NT2/D1 (cell line): ENCODE measurements at regions not wholly inside any gene's neighbourhood (a gene's known extent, or its start where the extent isn't known, plus 50 kb on each side); places are given as distances from the start of the nearest gene placed in this dataset.
"Not testable (repeated sequence)": the region's sequence is repeated elsewhere in the genome, so short reads cannot be mapped to it uniquely, and the experiment has no call there.

Source experiments
- DNase-seq: peaks from one replicate; pipeline ENCODE4 v3.0.0-alpha.2; 2011; ENCODE audit warnings: low read depth, low spot score
- H3K27me3 ChIP-seq: 2 replicates; pipeline ENCODE4 v1.6.0; 2011; ENCODE audit warnings: mild to moderate bottlenecking; ENCODE audit not compliant: insufficient read length, insufficient read depth
- H3K36me3 ChIP-seq: 2 replicates; pipeline ENCODE4 v1.6.1; 2011; ENCODE audit warnings: mild to moderate bottlenecking, low read length, mixed read lengths; ENCODE audit not compliant: insufficient read depth, insufficient read length
- H3K4me1 ChIP-seq: 2 replicates; pipeline ENCODE4 v1.5.1; 2011; ENCODE audit not compliant: insufficient read depth, insufficient read length
- H3K4me3 ChIP-seq: 2 replicates; pipeline ENCODE4 v1.5.1; 2011; ENCODE audit warnings: low read depth; ENCODE audit not compliant: insufficient read length
- H3K9ac ChIP-seq: 2 replicates; pipeline ENCODE4 v1.6.0; 2011; ENCODE audit warnings: low read depth; ENCODE audit not compliant: insufficient read length
- H3K9me3 ChIP-seq: 2 replicates; pipeline ENCODE4 v1.5.1; 2011; ENCODE audit warnings: mild to moderate bottlenecking, low read length; ENCODE audit not compliant: insufficient read depth
- SUZ12 ChIP-seq: IDR thresholded peaks from 2 replicates; pipeline ENCODE4 v1.6.1; 2011; ENCODE audit not compliant: insufficient read length, insufficient read depth; ENCODE audit errors: extremely low read depth
- YY1 ChIP-seq: IDR thresholded peaks from 2 replicates; pipeline ENCODE4 v1.6.1; 2011; ENCODE audit not compliant: insufficient read length, insufficient read depth
- ZNF274 ChIP-seq: IDR thresholded peaks from 2 replicates; pipeline ENCODE4 v1.6.1; 2011; ENCODE audit warnings: mild to moderate bottlenecking, low read depth, low read length

GRCh38 chr2:128414946-128415778, 96.5 kb upstream of the HS6ST1 start:
- no peak for DNase-seq
- Histone ChIP-seq H3K9me3 (peaks cover 9% of the 10 kb centered on the region; the same call in 1 of the 2 replicates), H3K4me3 (no peak overlapping the region), H3K4me1 (peaks cover 12% of the 10 kb centered on the region), H3K27me3 (no peaks in the 10 kb centered on the region), H3K36me3 (no peaks in the 10 kb centered on the region), H3K9ac (peak overlapping the region; percentile 17)
- no peak for TF ChIP-seq SUZ12
- no peak for TF ChIP-seq ZNF274
- no peak for TF ChIP-seq YY1

DNA sequence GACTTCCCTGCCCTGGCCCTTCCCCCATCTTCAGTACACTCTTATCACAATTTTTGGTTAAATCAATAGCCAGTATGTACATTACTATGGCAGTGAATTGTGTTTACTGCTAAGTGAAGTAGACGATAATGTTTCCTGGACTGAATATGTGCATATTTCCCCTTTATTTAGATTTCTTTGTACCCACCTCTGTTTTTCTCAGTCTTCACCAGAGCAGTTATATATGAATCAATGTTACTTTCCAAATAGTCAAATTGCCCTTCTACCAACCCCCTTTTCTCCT, 97.1 kb upstream of the HS6ST1 start:
- no peak overlapping the region for H3K9ac ChIP-seq
- DNase-seq, result no peak
- no peaks in the 10 kb centered on the region for H3K36me3 ChIP-seq
- H3K4me1 ChIP-seq, result peaks cover 12% of the 10 kb centered on the region
- TF ChIP-seq ZNF274 (no peak), SUZ12 (no peak), YY1 (no peak)
- no peaks in the 10 kb centered on the region for H3K27me3 ChIP-seq
- H3K4me3 ChIP-seq, result no peak overlapping the region
- H3K9me3 ChIP-seq, result peaks cover 11% of the 10 kb centered on the region; the same call in 1 of the 2 replicates

- no peak for DNase-seq
- Histone ChIP-seq H3K9me3 (peaks cover 11% of the 10 kb centered on the region; the same call in 1 of the 2 replicates), H3K27me3 (no peaks in the 10 kb centered on the region), H3K9ac (no peak overlapping the region), H3K4me3 (no peak overlapping the region), H3K36me3 (no peaks in the 10 kb centered on the region), H3K4me1 (peaks cover 12% of the 10 kb centered on the region)
- no peak for TF ChIP-seq YY1
- TF ChIP-seq SUZ12, result no peak
- TF ChIP-seq ZNF274, result no peak
Measured at GRCh38 chr2:128416109-128416785, 97.6 kb upstream of the HS6ST1 start.

DNA sequence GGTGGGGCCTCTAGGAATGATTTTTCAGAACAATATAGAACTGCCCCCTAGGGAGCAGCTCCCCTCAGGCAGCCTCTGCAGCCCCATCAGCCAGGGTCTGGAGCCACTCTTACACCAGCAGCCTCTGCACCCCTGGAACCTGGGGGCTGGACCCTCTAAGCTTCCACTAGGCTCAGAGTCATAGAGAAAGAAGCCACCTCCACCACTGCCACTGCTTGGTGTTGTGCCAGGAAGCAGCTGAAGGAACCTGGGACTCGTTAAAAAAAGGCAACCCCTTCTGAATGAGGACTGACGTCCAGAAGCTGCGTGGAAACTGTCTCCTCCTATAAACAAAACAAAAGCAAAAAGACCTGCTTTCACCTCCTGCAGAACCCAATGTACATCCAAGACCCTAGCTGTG, 98.1 kb upstream of the HS6ST1 start:
- Histone ChIP-seq H3K27me3 (no peaks in the 10 kb centered on the region), H3K4me1 (peaks cover 12% of the 10 kb centered on the region), H3K9me3 (peaks cover 17% of the 10 kb centered on the region; the same call in 1 of the 2 replicates), H3K9ac (no peak overlapping the region), H3K4me3 (no peak overlapping the region), H3K36me3 (no peaks in the 10 kb centered on the region)
- no peak for DNase-seq
- TF ChIP-seq SUZ12, result no peak

GRCh38 chr2:128417264-128417663, 98.6 kb upstream of the HS6ST1 start:
- peaks cover 22% of the 10 kb centered on the region; the same call in 1 of the 2 replicates for H3K9me3 ChIP-seq
- not testable (repeated sequence) for H3K36me3 ChIP-seq, H3K9ac ChIP-seq, DNase-seq, H3K4me3 ChIP-seq, H3K27me3 ChIP-seq
- peaks cover 12% of the 10 kb centered on the region for H3K4me1 ChIP-seq

DNA sequence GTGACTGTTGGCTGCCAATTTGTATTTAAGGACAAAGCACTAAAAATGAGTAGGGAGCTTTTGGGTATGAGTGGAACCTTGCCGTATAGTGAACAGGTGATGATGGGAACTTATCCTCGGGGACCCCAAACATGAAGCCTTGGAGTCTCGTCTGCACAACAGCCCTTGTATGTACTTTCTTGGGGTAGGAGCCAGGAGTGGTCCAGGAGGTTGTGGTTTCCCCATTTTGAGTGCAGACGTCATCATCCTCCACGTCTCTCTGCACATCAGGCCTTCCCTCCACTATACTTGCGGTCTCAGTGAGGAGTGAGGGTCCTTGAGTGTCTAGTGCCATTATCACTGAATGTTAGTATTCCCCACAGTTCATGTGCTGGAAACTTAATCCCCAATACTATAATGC, 101.5 kb upstream of the HS6ST1 start:
- Histone ChIP-seq H3K36me3 (no peaks in the 10 kb centered on the region), H3K9ac (no peak overlapping the region)

DNA sequence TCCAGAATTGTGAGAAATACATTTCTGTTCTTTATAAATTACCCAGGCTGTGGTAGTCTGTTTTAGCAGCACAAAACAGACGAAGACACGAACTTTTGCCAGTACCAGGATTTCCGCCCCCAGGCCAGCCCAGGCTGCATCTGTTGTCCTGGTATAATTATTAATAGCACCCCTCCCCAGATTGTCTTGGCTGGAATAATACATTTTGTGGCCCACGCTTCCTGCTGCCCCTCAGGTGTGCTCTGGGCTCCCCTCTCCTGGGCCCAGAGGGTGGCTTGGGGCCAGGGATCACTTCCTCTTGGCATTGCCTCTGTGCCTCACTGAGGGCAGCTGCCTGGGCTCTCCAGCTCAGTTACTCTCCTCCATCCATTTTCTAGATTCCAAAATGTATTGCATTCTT, 102.1 kb upstream of the HS6ST1 start:
- Histone ChIP-seq H3K4me3 (no peak overlapping the region), H3K9me3 (peaks cover 30% of the 10 kb centered on the region; the same call in 1 of the 2 replicates), H3K4me1 (peaks cover 6% of the 10 kb centered on the region), H3K36me3 (no peaks in the 10 kb centered on the region), H3K27me3 (no peaks in the 10 kb centered on the region), H3K9ac (no peak overlapping the region)
- no peak for DNase-seq
- no peak for TF ChIP-seq YY1
- TF ChIP-seq ZNF274, result no peak
- no peak for TF ChIP-seq SUZ12

More for the DNA sequence above, 101.5 kb upstream of the HS6ST1 start:
- TF ChIP-seq ZNF274, result no peak
- TF ChIP-seq YY1, result no peak
- TF ChIP-seq SUZ12, result no peak
- no peak overlapping the region for H3K4me3 ChIP-seq
- peaks cover 6% of the 10 kb centered on the region for H3K4me1 ChIP-seq
- H3K27me3 ChIP-seq, result no peaks in the 10 kb centered on the region
- no peak for DNase-seq
- peaks cover 30% of the 10 kb centered on the region; the same call in 1 of the 2 replicates for H3K9me3 ChIP-seq
